ENCODE measurements at regions not wholly inside any gene's neighbourhood (a gene's known extent, or its start where the extent isn't known, plus 50 kb on each side); places are given as distances from the start of the nearest gene placed in this dataset.

- no peak for TF ChIP-seq CTCF (IDR thresholded peaks at IDR 0.05; ENCODE audit: insufficient read depth, low read length, poor library complexity, severe bottlenecking)
- no peak for TF ChIP-seq EZH2phosphoT487 (conservative IDR thresholded peaks at IDR 0.05; ENCODE audit: low read length)
Measured at GRCh38 chr13:47455626-47456025, 545.4 kb downstream of the SUCLA2 start.
